MCF 10A (cell line): ENCODE measurements at regions not wholly inside any gene's neighbourhood (a gene's known extent, or its start where the extent isn't known, plus 50 kb on each side); places are given as distances from the start of the nearest gene placed in this dataset.
"Not testable (repeated sequence)": the region's sequence is repeated elsewhere in the genome, so short reads cannot be mapped to it uniquely, and the experiment has no call there.

Source experiments
- BruUV-seq: library from RNA; stranded (reverse); fragments of 400-500 nt; replicated peaks from 2 replicates; lab custom pipeline; 2021; lab: Mats Ljungman, UMichigan
- CTCF ChIA-PET: fragments of 300-600 bp; sonication (Branson Sonifier 250); formaldehyde crosslinking; extraction: SDS; loops from one replicate; lab custom pipeline; 2021; ENCODE audit warnings: antibody characterized with exemption, inconsistent platforms; lab: Yijun Ruan, JAX
- POLR2A ChIA-PET: fragments of 300-600, 350-650 bp; sonication (Branson Sonifier 250); formaldehyde crosslinking; extraction: SDS; loops from one replicate; lab custom pipeline; 2020; ENCODE audit warnings: antibody characterized with exemption, inconsistent platforms; lab: Yijun Ruan, JAX
- DNase-seq: peaks from one replicate; pipeline ENCODE4 v3.0.0-alpha.2; 2018; ENCODE audit not compliant: unreplicated experiment
- H3K27ac Mint-ChIP-seq: one replicate; pipeline ENCODE4 v1.8.0; 2022; ENCODE audit warnings: mild to moderate bottlenecking, low read depth, mixed read lengths; ENCODE audit not compliant: unreplicated experiment
- H3K27me3 Mint-ChIP-seq: one replicate; pipeline ENCODE4 v1.8.0; 2022; ENCODE audit warnings: mixed read lengths; ENCODE audit not compliant: insufficient read depth, unreplicated experiment
- H3K36me3 Mint-ChIP-seq: one replicate; pipeline ENCODE4 v1.8.0; 2022; ENCODE audit warnings: mild to moderate bottlenecking, moderate library complexity, mixed read lengths; ENCODE audit not compliant: insufficient read depth, unreplicated experiment
- H3K4me1 Mint-ChIP-seq: one replicate; pipeline ENCODE4 v1.8.0; 2022; ENCODE audit warnings: mixed read lengths; ENCODE audit not compliant: insufficient read depth, unreplicated experiment
- H3K4me3 Mint-ChIP-seq: one replicate; pipeline ENCODE4 v1.8.0; 2022; ENCODE audit warnings: mild to moderate bottlenecking, moderate library complexity, mixed read lengths; ENCODE audit not compliant: unreplicated experiment
- H3K9me3 Mint-ChIP-seq: one replicate; pipeline ENCODE4 v1.8.0; 2022; ENCODE audit warnings: mixed read lengths; ENCODE audit not compliant: unreplicated experiment
- intact Hi-C: fragments of 100-400 bp; cut with micrococcal nuclease; formaldehyde crosslinking; loops from 2 replicates; pipeline ENCODE4 v1.14.1; 2022
- TF ChIP-seq, protein P1 (sequence below): fragments of 200-600 bp; IDR thresholded peaks from one replicate; pipeline ENCODE4 v1.8.0; 2022; ENCODE audit warnings: antibody characterized with exemption, mild to moderate bottlenecking; ENCODE audit not compliant: unreplicated experiment

DNA sequence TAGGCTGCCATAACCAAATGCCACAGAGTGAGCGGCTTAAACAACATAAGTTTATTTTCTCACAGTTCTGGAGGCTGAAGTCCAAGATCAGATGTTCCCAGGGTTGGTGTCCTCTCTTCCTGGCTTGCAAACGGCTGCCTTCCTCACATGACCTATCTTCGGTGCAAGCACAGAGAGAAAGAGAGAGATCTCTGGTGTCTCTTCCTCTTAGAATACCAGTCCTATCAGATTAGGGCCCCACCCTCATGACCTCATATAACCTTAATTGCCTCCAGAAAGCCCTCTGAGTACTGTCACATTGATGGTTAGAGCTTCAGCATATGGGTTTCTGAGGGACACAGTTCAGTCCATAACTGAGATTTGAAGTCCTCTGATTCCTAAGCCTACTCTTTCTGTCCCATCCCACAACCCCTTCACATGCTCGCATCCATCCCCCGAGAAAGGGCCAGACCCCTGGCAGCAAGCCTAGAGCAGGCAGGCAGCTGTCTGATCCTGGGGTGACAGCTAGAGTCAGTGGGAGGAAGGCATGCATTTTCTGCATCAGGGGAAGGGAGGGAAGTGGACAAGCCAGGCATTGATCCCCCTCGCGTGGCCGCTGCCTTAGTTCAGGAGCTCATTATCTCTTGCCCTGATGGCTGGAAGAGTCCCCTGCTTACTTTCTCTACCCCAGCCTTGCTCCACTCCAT lies 114.1 kb downstream of the FAR1 start:
- Mint-ChIP-seq H3K27ac (no peak overlapping the region), H3K27me3 (peaks cover 71% of the 10 kb centered on the region), H3K4me1 (no peaks in the 10 kb centered on the region), H3K9me3 (no peaks in the 10 kb centered on the region), H3K36me3 (no peaks in the 10 kb centered on the region), H3K4me3 (no peak overlapping the region)
- TF ChIP-seq, protein P1, sequence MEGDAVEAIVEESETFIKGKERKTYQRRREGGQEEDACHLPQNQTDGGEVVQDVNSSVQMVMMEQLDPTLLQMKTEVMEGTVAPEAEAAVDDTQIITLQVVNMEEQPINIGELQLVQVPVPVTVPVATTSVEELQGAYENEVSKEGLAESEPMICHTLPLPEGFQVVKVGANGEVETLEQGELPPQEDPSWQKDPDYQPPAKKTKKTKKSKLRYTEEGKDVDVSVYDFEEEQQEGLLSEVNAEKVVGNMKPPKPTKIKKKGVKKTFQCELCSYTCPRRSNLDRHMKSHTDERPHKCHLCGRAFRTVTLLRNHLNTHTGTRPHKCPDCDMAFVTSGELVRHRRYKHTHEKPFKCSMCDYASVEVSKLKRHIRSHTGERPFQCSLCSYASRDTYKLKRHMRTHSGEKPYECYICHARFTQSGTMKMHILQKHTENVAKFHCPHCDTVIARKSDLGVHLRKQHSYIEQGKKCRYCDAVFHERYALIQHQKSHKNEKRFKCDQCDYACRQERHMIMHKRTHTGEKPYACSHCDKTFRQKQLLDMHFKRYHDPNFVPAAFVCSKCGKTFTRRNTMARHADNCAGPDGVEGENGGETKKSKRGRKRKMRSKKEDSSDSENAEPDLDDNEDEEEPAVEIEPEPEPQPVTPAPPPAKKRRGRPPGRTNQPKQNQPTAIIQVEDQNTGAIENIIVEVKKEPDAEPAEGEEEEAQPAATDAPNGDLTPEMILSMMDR: no peak
- BruUV-seq: no TSS peak
- no peak for DNase-seq
- CTCF ChIA-PET: interaction anchor here (0.7 to 2.0 kb wide), 3 partner anchors 10 to 174 kb away, joined by 3 to 15 read pairs (median 4); no protein-coding TSS in a partner anchor
- intact Hi-C loops: no loop called here
- POLR2A ChIA-PET: no interaction called here

DNA sequence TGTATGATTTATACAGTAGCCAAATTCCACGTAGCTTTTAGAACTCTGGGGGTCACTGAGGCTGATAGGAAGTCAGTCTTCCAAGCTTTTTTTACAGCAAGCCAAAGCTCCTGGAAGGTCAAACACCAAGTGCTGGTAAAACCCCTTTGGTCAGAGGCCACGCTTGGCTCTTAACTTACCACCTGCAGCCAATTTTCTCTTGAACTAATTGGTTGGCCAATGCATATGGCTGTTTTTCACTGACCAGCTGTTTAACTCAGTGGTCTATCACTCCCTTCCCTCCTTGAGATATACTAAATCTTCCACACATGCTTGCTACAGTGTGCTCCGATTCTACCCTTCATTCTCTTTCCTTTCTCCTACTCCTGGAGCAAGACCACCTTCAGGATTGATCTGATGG lies 116.0 kb downstream of the FAR1 start:
- BruUV-seq: no TSS peak
- no peaks in the 10 kb centered on the region for H3K36me3 Mint-ChIP-seq
- CTCF ChIA-PET: interaction anchor here (1.2 kb wide), 1 partner anchor 11 kb away, joined by 3 read pairs; no protein-coding TSS in a partner anchor
- H3K4me3 Mint-ChIP-seq: no peak overlapping the region
- TF ChIP-seq, protein P1: no peak
- no peaks in the 10 kb centered on the region for H3K9me3 Mint-ChIP-seq
- H3K27ac Mint-ChIP-seq: no peak overlapping the region
- H3K4me1 Mint-ChIP-seq: no peaks in the 10 kb centered on the region
- POLR2A ChIA-PET: no interaction called here
- intact Hi-C loops: no loop called here
- no peak for DNase-seq
- H3K27me3 Mint-ChIP-seq: peaks cover 64% of the 10 kb centered on the region

DNA sequence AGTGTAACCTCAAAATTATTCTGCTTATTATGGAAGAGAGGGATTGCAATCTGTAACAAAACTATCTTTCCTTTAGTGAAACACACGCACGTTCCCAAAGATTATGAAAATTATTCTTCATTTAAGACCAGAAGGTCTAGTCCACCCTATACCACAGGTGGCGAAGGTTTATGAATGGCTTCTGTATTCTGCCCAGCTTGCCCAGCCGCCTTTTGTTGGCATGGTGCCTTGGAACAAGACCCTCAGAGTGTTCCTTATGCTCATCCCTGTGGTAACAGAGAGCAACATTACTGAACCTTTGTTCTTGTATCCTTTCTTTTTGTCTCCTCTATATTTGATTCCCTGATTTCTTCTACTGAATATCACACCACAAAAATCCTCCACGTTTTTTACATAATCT lies 116.4 kb downstream of the FAR1 start:
- no peaks in the 10 kb centered on the region for H3K36me3 Mint-ChIP-seq
- H3K4me1 Mint-ChIP-seq: no peaks in the 10 kb centered on the region
- no TSS peak for BruUV-seq
- DNase-seq: no peak
- intact Hi-C loops: no loop called here
- ChIA-PET POLR2A (no interaction called here), CTCF (interaction anchor here (0.7 to 2.6 kb wide), 3 partner anchors 12 to 363 kb away, joined by 3 to 9 read pairs (median 3); no protein-coding TSS in a partner anchor)
- H3K4me3 Mint-ChIP-seq: no peak overlapping the region
- H3K9me3 Mint-ChIP-seq: no peaks in the 10 kb centered on the region
- peaks cover 60% of the 10 kb centered on the region for H3K27me3 Mint-ChIP-seq
- TF ChIP-seq, protein P1: no peak
- no peak overlapping the region for H3K27ac Mint-ChIP-seq

DNA sequence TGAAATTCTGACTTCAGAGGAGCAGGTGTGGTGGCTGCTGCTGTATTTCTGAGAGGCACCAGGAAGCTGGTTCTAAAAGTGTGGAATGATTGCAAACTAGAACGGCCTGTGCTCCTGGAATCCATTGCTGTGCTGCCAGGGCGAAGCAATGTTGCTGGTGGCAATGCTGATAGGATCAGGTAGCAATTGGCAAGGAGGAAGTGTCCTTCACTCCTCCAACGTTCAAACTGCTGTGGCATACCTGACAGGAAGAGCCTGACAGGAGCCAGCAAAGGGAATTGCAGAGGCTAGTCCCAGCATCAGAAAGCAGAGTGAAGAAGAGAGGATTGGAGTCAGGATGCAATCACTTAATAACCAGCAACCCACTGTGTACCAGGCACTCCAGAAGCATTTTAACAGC lies 118.2 kb downstream of the FAR1 start:
- H3K36me3 Mint-ChIP-seq: no peaks in the 10 kb centered on the region
- H3K4me3 Mint-ChIP-seq: no peak overlapping the region
- TF ChIP-seq, protein P1: no peak
- intact Hi-C loops: no loop called here
- ChIA-PET POLR2A (interaction anchor here (0.6 to 0.9 kb wide), 2 partner anchors 50 to 64 kb away, joined by 3 read pairs; no protein-coding TSS in a partner anchor), CTCF (interaction anchor here (0.8 to 2.6 kb wide), 6 partner anchors 9 to 362 kb away, joined by 3 to 9 read pairs (median 4); no protein-coding TSS in a partner anchor)
- no peaks in the 10 kb centered on the region for H3K4me1 Mint-ChIP-seq
- DNase-seq: no peak
- BruUV-seq: no TSS peak
- no peaks in the 10 kb centered on the region for H3K9me3 Mint-ChIP-seq
- H3K27me3 Mint-ChIP-seq: peaks cover 56% of the 10 kb centered on the region
- H3K27ac Mint-ChIP-seq: no peak overlapping the region

DNA sequence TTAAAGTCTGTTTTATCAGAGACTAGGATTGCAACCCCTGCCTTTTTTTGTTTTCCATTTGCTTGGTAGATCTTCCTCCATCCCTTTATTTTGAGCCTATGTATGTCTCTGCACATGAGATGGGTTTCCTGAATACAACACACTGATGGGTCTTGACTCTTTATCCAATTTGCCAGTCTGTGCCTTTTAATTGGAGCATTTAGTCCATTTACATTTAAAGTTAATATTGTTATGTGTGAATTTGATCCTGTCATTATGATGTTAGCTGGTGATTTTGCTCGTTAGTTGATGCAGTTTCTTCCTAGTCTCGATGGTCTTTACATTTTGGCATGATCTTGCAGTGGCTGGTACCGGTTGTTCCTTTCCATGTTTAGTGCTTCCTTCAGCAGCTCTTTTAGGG lies 129.1 kb downstream of the FAR1 start:
- not testable (repeated sequence) for BruUV-seq

More for the DNA sequence above, 129.1 kb downstream of the FAR1 start:
- H3K9me3 Mint-ChIP-seq, H3K4me1 Mint-ChIP-seq, CTCF ChIA-PET, H3K27me3 Mint-ChIP-seq, intact Hi-C loops, POLR2A ChIA-PET, DNase-seq, H3K36me3 Mint-ChIP-seq, H3K4me3 Mint-ChIP-seq, H3K27ac Mint-ChIP-seq: not testable (repeated sequence)
